Mesendoderm (in vitro differentiated cells): ENCODE measurements at regions not wholly inside any gene's neighbourhood (a gene's known extent, or its start where the extent isn't known, plus 50 kb on each side); places are given as distances from the start of the nearest gene placed in this dataset.
A peak's percentile ranks its signal among the peaks of the same experiment; 100 is the strongest.

Source experiments
- DNase-seq: peaks from one replicate; pipeline ENCODE4 v3.0.0; 2013
- H2AK5ac ChIP-seq: 2 replicates; pipeline ENCODE4 v1.6.1; 2013; ENCODE audit warnings: low read length, inconsistent platforms
- H2BK120ac ChIP-seq: 2 replicates; pipeline ENCODE4 v1.6.1; 2013; ENCODE audit warnings: low read depth, mild to moderate bottlenecking, low read length, moderate library complexity, mixed read lengths
- H2BK15ac ChIP-seq: replicated peaks from 2 replicates; pipeline ENCODE4 v1.6.1; 2013; ENCODE audit warnings: low read depth, mild to moderate bottlenecking, moderate library complexity
- H2BK5ac ChIP-seq: 2 replicates; pipeline ENCODE4 v1.6.1; 2013; ENCODE audit warnings: low read length, inconsistent platforms
- H3K18ac ChIP-seq: 2 replicates; pipeline ENCODE4 v1.6.1; 2013; ENCODE audit warnings: mild to moderate bottlenecking, low read length, mixed read lengths
- H3K23ac ChIP-seq: one replicate; pipeline ENCODE4 v1.6.1; 2013; ENCODE audit warnings: low read length
- H3K27ac ChIP-seq: 2 replicates; pipeline ENCODE4 v1.5.1; 2013; ENCODE audit warnings: low read depth, mild to moderate bottlenecking, inconsistent platforms, low read length, moderate library complexity
- H3K27me3 ChIP-seq: 2 replicates; pipeline ENCODE4 v1.6.1; 2013; ENCODE audit warnings: low read length, control low read depth, mild to moderate bottlenecking, inconsistent platforms; ENCODE audit not compliant: insufficient read depth, poor library complexity
- H3K36me3 ChIP-seq: 2 replicates; pipeline ENCODE4 v1.6.1; 2013; ENCODE audit warnings: low read length, inconsistent platforms; ENCODE audit not compliant: control insufficient read depth, insufficient read depth
- H3K4ac ChIP-seq: one replicate; pipeline ENCODE4 v1.6.1; 2013; ENCODE audit warnings: low read depth, mild to moderate bottlenecking, low read length, moderate library complexity
- H3K4me1 ChIP-seq: 2 replicates; pipeline ENCODE4 v1.6.1; 2013; ENCODE audit warnings: low read depth, low read length, inconsistent platforms; ENCODE audit not compliant: control insufficient read depth
- H3K4me2 ChIP-seq: 2 replicates; pipeline ENCODE4 v1.6.1; 2013; ENCODE audit warnings: low read length
- H3K4me3 ChIP-seq: 2 replicates; pipeline ENCODE4 v1.5.1; 2013; ENCODE audit warnings: mild to moderate bottlenecking, low read length
- H3K56ac ChIP-seq: one replicate; pipeline ENCODE4 v1.6.1; 2013; ENCODE audit warnings: low read length
- H3K79me1 ChIP-seq: 2 replicates; pipeline ENCODE4 v1.6.1; 2013; ENCODE audit warnings: low read length, inconsistent platforms
- H3K79me2 ChIP-seq: 2 replicates; pipeline ENCODE4 v1.6.1; 2013; ENCODE audit warnings: mild to moderate bottlenecking, low read length; ENCODE audit not compliant: control insufficient read depth, insufficient read depth
- H3K9ac ChIP-seq: 2 replicates; pipeline ENCODE4 v1.6.1; 2013; ENCODE audit warnings: low read length, inconsistent platforms
- H4K5ac ChIP-seq: one replicate; pipeline ENCODE4 v1.6.1; 2013; ENCODE audit warnings: low read length
- H4K8ac ChIP-seq: one replicate; pipeline ENCODE4 v1.6.1; 2013; ENCODE audit warnings: low read depth, mild to moderate bottlenecking, control low read depth, low read length, moderate library complexity
- WGBS: extraction: QIAGEN DNeasy Blood & Tissue Kit; methylation state at CpG from one replicate; pipeline ENCODE4 v1.1.7; 2013; ENCODE audit warnings: low lambda C conversion rate, missing lambda C conversion rate; ENCODE audit not compliant: insufficient coverage; ENCODE audit errors: extremely low coverage; 5-methylcytosine and 5-hydroxymethylcytosine counted together

- DNase-seq: no peak
- Histone ChIP-seq H3K27me3 (no peaks in the 10 kb centered on the region), H3K79me1 (no peaks in the 10 kb centered on the region), H4K5ac (no peak overlapping the region), H3K79me2 (no peaks in the 10 kb centered on the region), H3K27ac (no peak overlapping the region), H3K4ac (no peak overlapping the region), H3K23ac (no peak overlapping the region), H2AK5ac (no peak overlapping the region), H3K4me2 (no peak overlapping the region), H3K18ac (no peak overlapping the region), H2BK5ac (no peak overlapping the region), H3K4me1 (no peaks in the 10 kb centered on the region), H3K56ac (no peak overlapping the region), H3K4me3 (no peak overlapping the region), H4K8ac (no peak overlapping the region), H2BK15ac (no peak overlapping the region), H2BK120ac (no peak overlapping the region), H3K9ac (no peak overlapping the region), H3K36me3 (no peaks in the 10 kb centered on the region)
- no CpG with 5 or more reads among the region's 5 CpGs for WGBS
These were observed 189.0 kb downstream of the GALNT1 start for GRCh38 chr18:35770376-35771014.

- no peak overlapping the region for H3K4me2 ChIP-seq
- no peak overlapping the region for H2BK120ac ChIP-seq
- no peaks in the 10 kb centered on the region for H3K79me2 ChIP-seq
- no peak overlapping the region for H2BK15ac ChIP-seq
- no peak overlapping the region for H3K56ac ChIP-seq
- no CpG with 5 or more reads among the region's 4 CpGs for WGBS
- H3K79me1 ChIP-seq: no peaks in the 10 kb centered on the region
- no peak overlapping the region for H4K5ac ChIP-seq
- H3K9ac ChIP-seq: no peak overlapping the region
- H3K27ac ChIP-seq: no peak overlapping the region
- H3K27me3 ChIP-seq: no peaks in the 10 kb centered on the region
- no peaks in the 10 kb centered on the region for H3K4me1 ChIP-seq
- H3K23ac ChIP-seq: no peak overlapping the region
- H2AK5ac ChIP-seq: no peak overlapping the region
- no peak for DNase-seq
- H2BK5ac ChIP-seq: no peak overlapping the region
- no peak overlapping the region for H3K4ac ChIP-seq
- no peak overlapping the region for H3K18ac ChIP-seq
- no peak overlapping the region for H4K8ac ChIP-seq
- no peaks in the 10 kb centered on the region for H3K36me3 ChIP-seq
- H3K4me3 ChIP-seq: no peak overlapping the region
These were observed 189.6 kb downstream of the GALNT1 start for GRCh38 chr18:35771172-35771571.

- no CpG with 5 or more reads among the region's 2 CpGs for WGBS
- H3K27me3 ChIP-seq: no peaks in the 10 kb centered on the region
- no peak overlapping the region for H3K4me3 ChIP-seq
- H2BK15ac ChIP-seq: no peak overlapping the region
- no peak overlapping the region for H3K18ac ChIP-seq
- H2BK5ac ChIP-seq: no peak overlapping the region
- no peak overlapping the region for H4K5ac ChIP-seq
- H2AK5ac ChIP-seq: no peak overlapping the region
- H3K23ac ChIP-seq: no peak overlapping the region
- peak; percentile 33 for DNase-seq
- no peak overlapping the region for H3K4ac ChIP-seq
- H3K79me1 ChIP-seq: no peaks in the 10 kb centered on the region
- H4K8ac ChIP-seq: no peak overlapping the region
- H3K36me3 ChIP-seq: no peaks in the 10 kb centered on the region
- no peak overlapping the region for H3K56ac ChIP-seq
- H3K27ac ChIP-seq: no peak overlapping the region
- H3K4me1 ChIP-seq: no peaks in the 10 kb centered on the region
- H3K79me2 ChIP-seq: no peaks in the 10 kb centered on the region
- no peak overlapping the region for H3K4me2 ChIP-seq
- H2BK120ac ChIP-seq: no peak overlapping the region
- H3K9ac ChIP-seq: no peak overlapping the region
These were observed 194.3 kb downstream of the GALNT1 start for GRCh38 chr18:35775887-35776286.

- H2BK5ac ChIP-seq: no peak overlapping the region
- WGBS: no CpG with 5 or more reads among the region's 2 CpGs
- no peak overlapping the region for H3K4me2 ChIP-seq
- no peaks in the 10 kb centered on the region for H3K4me1 ChIP-seq
- H3K79me1 ChIP-seq: no peaks in the 10 kb centered on the region
- H3K4ac ChIP-seq: no peak overlapping the region
- no peak overlapping the region for H2AK5ac ChIP-seq
- H2BK120ac ChIP-seq: no peak overlapping the region
- no peak overlapping the region for H3K56ac ChIP-seq
- no peak for DNase-seq
- H3K36me3 ChIP-seq: no peaks in the 10 kb centered on the region
- H4K8ac ChIP-seq: no peak overlapping the region
- H2BK15ac ChIP-seq: no peak overlapping the region
- no peak overlapping the region for H3K9ac ChIP-seq
- H4K5ac ChIP-seq: no peak overlapping the region
- no peak overlapping the region for H3K27ac ChIP-seq
- no peak overlapping the region for H3K23ac ChIP-seq
- no peak overlapping the region for H3K4me3 ChIP-seq
- H3K27me3 ChIP-seq: no peaks in the 10 kb centered on the region
- no peak overlapping the region for H3K18ac ChIP-seq
- no peaks in the 10 kb centered on the region for H3K79me2 ChIP-seq
These were observed 194.9 kb downstream of the GALNT1 start for GRCh38 chr18:35776473-35776872.

- H3K23ac ChIP-seq: no peak overlapping the region
- no peak overlapping the region for H2BK120ac ChIP-seq
- H2BK5ac ChIP-seq: no peak overlapping the region
- H3K36me3 ChIP-seq: no peaks in the 10 kb centered on the region
- H3K27me3 ChIP-seq: no peaks in the 10 kb centered on the region
- peak; percentile 22 for DNase-seq
- no peak overlapping the region for H3K18ac ChIP-seq
- WGBS: no CpG with 5 or more reads among the region's 4 CpGs
- no peaks in the 10 kb centered on the region for H3K79me1 ChIP-seq
- H3K4me1 ChIP-seq: no peaks in the 10 kb centered on the region
- H3K56ac ChIP-seq: no peak overlapping the region
- no peak overlapping the region for H2AK5ac ChIP-seq
- H3K27ac ChIP-seq: no peak overlapping the region
- no peaks in the 10 kb centered on the region for H3K79me2 ChIP-seq
- H4K8ac ChIP-seq: no peak overlapping the region
- no peak overlapping the region for H4K5ac ChIP-seq
- no peak overlapping the region for H3K4me2 ChIP-seq
- H3K4me3 ChIP-seq: no peak overlapping the region
- no peak overlapping the region for H2BK15ac ChIP-seq
- no peak overlapping the region for H3K4ac ChIP-seq
- H3K9ac ChIP-seq: no peak overlapping the region
These were observed 195.4 kb upstream of the RMP24 start for GRCh38 chr18:35777039-35777438.
